H1 (cell line): ENCODE measurements at regions not wholly inside any gene's neighbourhood (a gene's known extent, or its start where the extent isn't known, plus 50 kb on each side); places are given as distances from the start of the nearest gene placed in this dataset.

ENCODE experiments used
- CTCF ChIA-PET: fragments of 300-600 bp; sonication (Branson Sonifier 250); formaldehyde crosslinking; loops from one replicate; lab custom pipeline; 2021; ENCODE audit not compliant: partially characterized antibody; lab: Charles Lee
- POLR2A ChIA-PET: fragments of 300-600 bp; sonication (Branson Sonifier 250); formaldehyde crosslinking; loops from one replicate; lab custom pipeline; 2021; ENCODE audit warnings: inconsistent platforms; ENCODE audit not compliant: partially characterized antibody; lab: Charles Lee
- DNase-seq, 2 experiments: peaks; one replicate each; pipeline versions ENCODE4 v3.0.0 to v3.0.0-alpha.2; 2010 to 2022; ENCODE audit warnings: low spot score in 2 of 2, low read depth in 1 of 2, mixed read lengths in 1 of 2
- FAIRE-seq: peaks from 2 replicates; lab custom pipeline; 2011; peaks lifted over from hg19 to GRCh38; lab: Jason Lieb, UNC
- H2AFZ ChIP-seq: 2 replicates; pipeline ENCODE4 v1.8.1; 2012; ENCODE audit warnings: low read length, inconsistent platforms
- H2AK5ac ChIP-seq: 2 replicates; pipeline ENCODE4 v1.6.1; 2013; ENCODE audit warnings: low read depth, low read length
- H2BK120ac ChIP-seq: replicated peaks from 2 replicates; pipeline ENCODE3; 2013; ENCODE audit warnings: low read depth, low read length, inconsistent platforms
- H2BK12ac ChIP-seq: 2 replicates; pipeline ENCODE4 v1.6.1; 2013; ENCODE audit warnings: low read depth, low read length
- H2BK15ac ChIP-seq: 2 replicates; pipeline ENCODE4 v1.6.1; 2013; ENCODE audit warnings: low read length
- H2BK20ac ChIP-seq: 2 replicates; pipeline ENCODE4 v1.6.1; 2013; ENCODE audit warnings: low read length
- H2BK5ac ChIP-seq: 2 replicates; pipeline ENCODE4 v1.6.1; 2013; ENCODE audit warnings: low read depth, low read length
- H3K14ac ChIP-seq: 2 replicates; pipeline ENCODE4 v1.6.1; 2013; ENCODE audit warnings: inconsistent platforms; ENCODE audit not compliant: insufficient read length
- H3K18ac ChIP-seq: 2 replicates; pipeline ENCODE4 v1.6.1; 2013; ENCODE audit warnings: low read length; ENCODE audit errors: extremely low read depth
- H3K23ac ChIP-seq: 2 replicates; pipeline ENCODE4 v1.6.1; 2013; ENCODE audit warnings: inconsistent platforms; ENCODE audit not compliant: insufficient read length
- H3K23me2 ChIP-seq: 2 replicates; pipeline ENCODE4 v1.6.1; 2013; ENCODE audit warnings: low read depth, low read length
- H3K27ac ChIP-seq: 2 replicates; pipeline ENCODE4 v1.6.1; 2011; ENCODE audit warnings: low read depth, low read length, inconsistent platforms
- H3K27me3 ChIP-seq, 4 experiments: replicated peaks in 1 of 4; 1 replicate in 1 of 4; 2 replicates in 3 of 4; pipeline versions ENCODE4 v1.6.1 to v1.8.1; 2011 to 2013; ENCODE audit warnings: low read length in 3 of 4, mild to moderate bottlenecking in 3 of 4, inconsistent platforms in 2 of 4, mixed read lengths in 2 of 4, moderate library complexity in 1 of 4; ENCODE audit not compliant: control insufficient read depth in 3 of 4, insufficient read depth in 3 of 4; ENCODE audit errors: extremely low read depth in 1 of 4
- H3K36me3 ChIP-seq, 4 experiments: 2 replicates each; pipeline versions ENCODE4 v1.6.1 to v1.8.1; 2011 to 2013; ENCODE audit warnings: mild to moderate bottlenecking in 4 of 4, low read length in 3 of 4, moderate library complexity in 2 of 4, control low read depth in 1 of 4, inconsistent platforms in 1 of 4; ENCODE audit not compliant: insufficient read depth in 4 of 4, control insufficient read depth in 2 of 4
- H3K4ac ChIP-seq: replicated peaks from 2 replicates; pipeline ENCODE3; 2013; ENCODE audit warnings: low read length, low read depth, mixed read lengths, inconsistent platforms; ENCODE audit not compliant: insufficient read length
- H3K4me1 ChIP-seq, 4 experiments: replicated peaks in 1 of 4; 1 replicate in 1 of 4; 2 replicates in 3 of 4; pipeline versions ENCODE4 v1.6.1 to v1.8.1; 2011 to 2013; ENCODE audit warnings: low read length in 3 of 4, inconsistent platforms in 2 of 4, mixed read lengths in 1 of 4; ENCODE audit not compliant: insufficient read depth in 4 of 4, control insufficient read depth in 3 of 4
- H3K4me2 ChIP-seq, 2 experiments: 2 replicates each; pipeline versions ENCODE4 v1.6.1 to v1.8.1; 2011 to 2013; ENCODE audit warnings: low read depth in 2 of 2, low read length in 2 of 2, control low read depth in 1 of 2, inconsistent platforms in 1 of 2, mild to moderate bottlenecking in 1 of 2; ENCODE audit not compliant: insufficient read depth in 1 of 2
- H3K4me3 ChIP-seq, 4 experiments: fragments of 200-600, 300-600 bp in 1 of 4; sonication (generic), shearing (Covaris generic), sonication (Bioruptor Twin) in 1 of 4; 2 replicates each; pipeline versions ENCODE4 v1.5.1 to v1.8.1; 2011 to 2016; ENCODE audit warnings: low read length in 4 of 4, low read depth in 3 of 4, control low read depth in 2 of 4, inconsistent platforms in 2 of 4, mild to moderate bottlenecking in 2 of 4, mixed read lengths in 1 of 4, moderate library complexity in 1 of 4; ENCODE audit not compliant: insufficient read depth in 2 of 4; ENCODE audit errors: extremely low read depth in 1 of 4
- H3K56ac ChIP-seq: replicated peaks from 2 replicates; pipeline ENCODE3; 2013; ENCODE audit warnings: low read depth, mild to moderate bottlenecking, mixed read lengths, low read length, inconsistent platforms; ENCODE audit not compliant: insufficient read length
- H3K79me1 ChIP-seq: 2 replicates; pipeline ENCODE4 v1.6.1; 2013; ENCODE audit warnings: low read depth, low read length, control low read depth
- H3K79me2 ChIP-seq, 2 experiments: 2 replicates each; pipeline versions ENCODE4 v1.6.1 to v1.8.1; 2012 to 2013; ENCODE audit warnings: low read length in 2 of 2, mild to moderate bottlenecking in 2 of 2, inconsistent platforms in 1 of 2; ENCODE audit not compliant: insufficient read depth in 2 of 2, control insufficient read depth in 1 of 2
- H3K9ac ChIP-seq, 4 experiments: replicated peaks in 1 of 4; 1 replicate in 1 of 4; 2 replicates in 3 of 4; pipeline versions ENCODE4 v1.6.1 to v1.8.1; 2011 to 2013; ENCODE audit warnings: low read depth in 3 of 4, low read length in 3 of 4, control low read depth in 2 of 4, mild to moderate bottlenecking in 2 of 4, moderate library complexity in 2 of 4, inconsistent platforms in 1 of 4; ENCODE audit errors: extremely low read depth in 1 of 4
- H3K9me3 ChIP-seq, 2 experiments: 2 replicates each; pipeline versions ENCODE4 v1.6.1 to v1.8.1; 2012 to 2013; ENCODE audit warnings: mild to moderate bottlenecking in 2 of 2, moderate library complexity in 2 of 2, control low read depth in 1 of 2, inconsistent platforms in 1 of 2, low read depth in 1 of 2, low read length in 1 of 2, mixed read lengths in 1 of 2; ENCODE audit not compliant: insufficient read depth in 2 of 2
- H4K20me1 ChIP-seq, 2 experiments: replicated peaks in 1 of 2; 2 replicates each; pipeline versions ENCODE3 to v1.8.1; 2011 to 2013; ENCODE audit warnings: inconsistent platforms in 2 of 2, low read length in 2 of 2, mild to moderate bottlenecking in 1 of 2; ENCODE audit not compliant: insufficient read depth in 2 of 2, control insufficient read depth in 1 of 2
- H4K5ac ChIP-seq: 2 replicates; pipeline ENCODE4 v1.6.1; 2013; ENCODE audit warnings: low read length, low read depth, mixed read lengths, inconsistent platforms; ENCODE audit not compliant: insufficient read length
- H4K8ac ChIP-seq: 2 replicates; pipeline ENCODE4 v1.8.0; 2013; ENCODE audit warnings: mild to moderate bottlenecking, moderate library complexity, low read length, inconsistent platforms; ENCODE audit not compliant: insufficient read depth; ENCODE audit errors: extremely low read depth
- H4K91ac ChIP-seq: replicated peaks from 2 replicates; pipeline ENCODE3; 2013; ENCODE audit warnings: low read length, mixed read lengths, inconsistent platforms; ENCODE audit not compliant: insufficient read length
- ASH2L ChIP-seq: fragments of 200-600, 300-600 bp; sonication (generic); IDR thresholded peaks from one replicate; pipeline ENCODE4 v1.7.1; 2017; ENCODE audit warnings: low read length
- BACH1 ChIP-seq: IDR thresholded peaks from 2 replicates; pipeline ENCODE4 v1.6.1; 2012; ENCODE audit warnings: low read length, improper control_type of control experiment
- CTBP2 ChIP-seq: IDR thresholded peaks from 2 replicates; pipeline ENCODE4 v1.7.0; 2011; ENCODE audit warnings: borderline replicate concordance, mild to moderate bottlenecking, moderate library complexity, mixed read lengths, low read length; ENCODE audit not compliant: insufficient read depth, insufficient read length
- KDM1A ChIP-seq: fragments of 200-600, 300-600 bp; sonication (generic); IDR thresholded peaks from 2 replicates; pipeline ENCODE4 v1.7.1; 2016; ENCODE audit warnings: mild to moderate bottlenecking, low read length, borderline replicate concordance
- PHF8 ChIP-seq: fragments of 200-600 bp; sonication (generic); conservative IDR thresholded peaks from 2 replicates; pipeline ENCODE4 v1.7.1; 2012; ENCODE audit warnings: low read depth, mild to moderate bottlenecking, inconsistent platforms, low read length, moderate library complexity
- POLR2A ChIP-seq, 2 experiments: IDR thresholded peaks; 1 replicate in 1 of 2; 2 replicates in 1 of 2; pipeline ENCODE4 v1.6.1; 2011; ENCODE audit warnings: low read depth in 2 of 2, low read length in 2 of 2, mild to moderate bottlenecking in 2 of 2; ENCODE audit errors: control extremely low read depth in 1 of 2
- RFX5 ChIP-seq: IDR thresholded peaks from 2 replicates; pipeline ENCODE4 v1.6.1; 2011; ENCODE audit warnings: low read depth, low read length, improper control_type of control experiment, borderline replicate concordance
- SAP30 ChIP-seq: fragments of 300-600 bp; sonication (generic); IDR thresholded peaks from 2 replicates; pipeline ENCODE4 v1.7.1; 2012; ENCODE audit warnings: low read length, moderate library complexity, mild to moderate bottlenecking, inconsistent platforms; ENCODE audit not compliant: insufficient read depth, insufficient replicate concordance
- SUZ12 ChIP-seq: fragments of 200-600 bp; sonication (generic); IDR thresholded peaks from 2 replicates; pipeline ENCODE4 v1.6.1; 2012; ENCODE audit warnings: mild to moderate bottlenecking, inconsistent platforms, low read length, moderate library complexity, mixed read lengths
- TAF7 ChIP-seq: optimal IDR thresholded peaks from 2 replicates; pipeline ENCODE3; 2011; ENCODE audit warnings: low read depth, mild to moderate bottlenecking, inconsistent platforms, low read length, moderate library complexity, borderline replicate concordance
- TCF12 ChIP-seq: IDR thresholded peaks from 2 replicates; pipeline ENCODE4 v1.6.1; 2011; ENCODE audit warnings: low read depth, mild to moderate bottlenecking, low read length
- TEAD4 ChIP-seq: IDR thresholded peaks from 2 replicates; pipeline ENCODE4 v1.6.1; 2012; ENCODE audit warnings: low read depth, low read length, inconsistent platforms, mixed read lengths
- WGBS, 2 experiments: shearing (Covaris generic) in 1 of 2; methylation state at CpG; one replicate each; pipeline versions ENCODE4 v1.1.6 to v1.1.7; 2013 to 2015; ENCODE audit warnings: low lambda C conversion rate in 2 of 2, mixed read lengths in 2 of 2, inconsistent platforms in 1 of 2, low coverage in 1 of 2, missing lambda C conversion rate in 1 of 2; ENCODE audit not compliant: insufficient replicate concordance in 2 of 2, insufficient coverage in 1 of 2, insufficient read length in 1 of 2; ENCODE audit errors: extremely low coverage in 1 of 2, missing lambda C conversion rate in 1 of 2; 5-methylcytosine and 5-hydroxymethylcytosine counted together
- TF ChIP-seq, protein P1 (sequence below), 3 experiments: IDR thresholded peaks; 1 replicate in 2 of 3; 2 replicates in 1 of 3; pipeline versions ENCODE4 v1.5.1 to v1.6.1; 2011; ENCODE audit warnings: low read length in 3 of 3, mild to moderate bottlenecking in 3 of 3, inconsistent platforms in 2 of 3, low read depth in 1 of 3, moderate library complexity in 1 of 3; ENCODE audit not compliant: insufficient read depth in 1 of 3; ENCODE audit errors: control extremely low read depth in 1 of 3

DNA sequence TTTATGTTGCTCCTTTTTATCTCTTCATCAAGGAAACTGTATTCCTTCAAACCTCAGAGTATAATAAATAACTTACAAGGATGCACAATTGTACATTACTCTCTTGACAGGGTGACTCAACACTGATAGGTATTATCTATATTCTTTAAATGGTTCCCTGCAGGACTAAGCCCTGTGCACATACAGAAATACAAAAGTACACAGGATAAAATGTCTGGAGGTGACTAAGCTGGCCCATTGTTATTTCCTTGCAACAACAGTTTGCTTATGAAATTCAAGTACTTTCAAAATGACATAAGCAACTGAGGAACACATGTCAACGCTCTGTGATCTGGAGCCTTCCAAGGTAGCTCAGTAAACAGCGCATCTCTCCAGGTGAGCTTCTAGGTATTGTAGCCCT lies 83.8 kb upstream of the RPL34 start:
- no peak overlapping the region for H3K4me3 ChIP-seq
- no peaks in the 10 kb centered on the region for H3K79me1 ChIP-seq
- H2BK20ac ChIP-seq = no peak overlapping the region
- H3K23me2 ChIP-seq = no peaks in the 10 kb centered on the region; the same call in 1 of the 2 replicates
- no peak for FAIRE-seq
- no peak overlapping the region for H4K5ac ChIP-seq
- no peak overlapping the region for H3K56ac ChIP-seq
- H3K18ac ChIP-seq = no peak overlapping the region
- no peak overlapping the region for H4K91ac ChIP-seq
- H4K8ac ChIP-seq = no peak overlapping the region
- no peaks in the 10 kb centered on the region for H3K4me1 ChIP-seq
- no peak overlapping the region for H2AFZ ChIP-seq
- no peaks in the 10 kb centered on the region for H3K79me2 ChIP-seq
- H2BK120ac ChIP-seq = no peak overlapping the region
- ChIA-PET POLR2A (no interaction called here), CTCF (no interaction called here)
- 91% methylated on average over 2 of the region's 2 CpGs; no CpG with 5 or more reads in 1 of the 2 experiments for WGBS, 2 experiments
- no peaks in the 10 kb centered on the region for H3K36me3 ChIP-seq
- no peak overlapping the region for H3K27ac ChIP-seq
- H4K20me1 ChIP-seq = no peaks in the 10 kb centered on the region
- no peak overlapping the region for H2BK15ac ChIP-seq
- no peak overlapping the region for H3K23ac ChIP-seq
- no peak overlapping the region for H3K14ac ChIP-seq
- no peak overlapping the region for H3K4ac ChIP-seq
- H3K4me2 ChIP-seq = no peak overlapping the region
- H2AK5ac ChIP-seq = no peak overlapping the region
- no peak overlapping the region for H3K9ac ChIP-seq
- DNase-seq = no peak
- H2BK5ac ChIP-seq = no peak overlapping the region
- H3K27me3 ChIP-seq = no peaks in the 10 kb centered on the region
- no peak overlapping the region for H2BK12ac ChIP-seq
- H3K9me3 ChIP-seq = no peaks in the 10 kb centered on the region
- TF ChIP-seq CTBP2 = no peak
- TF ChIP-seq SAP30 = no peak
- TF ChIP-seq TAF7 = no peak
- no peak for TF ChIP-seq TEAD4
- TF ChIP-seq PHF8 = no peak
- TF ChIP-seq ASH2L = no peak
- no peak for TF ChIP-seq RFX5
- no peak for TF ChIP-seq POLR2A (IDR thresholded peaks at IDR 0.05; ENCODE audit: control extremely low read depth in 1 of 2, low read depth in 2 of 2, low read length in 2 of 2)
- TF ChIP-seq KDM1A = no peak
- TF ChIP-seq BACH1 = no peak
- TF ChIP-seq TCF12 = no peak
- TF ChIP-seq, protein P1, sequence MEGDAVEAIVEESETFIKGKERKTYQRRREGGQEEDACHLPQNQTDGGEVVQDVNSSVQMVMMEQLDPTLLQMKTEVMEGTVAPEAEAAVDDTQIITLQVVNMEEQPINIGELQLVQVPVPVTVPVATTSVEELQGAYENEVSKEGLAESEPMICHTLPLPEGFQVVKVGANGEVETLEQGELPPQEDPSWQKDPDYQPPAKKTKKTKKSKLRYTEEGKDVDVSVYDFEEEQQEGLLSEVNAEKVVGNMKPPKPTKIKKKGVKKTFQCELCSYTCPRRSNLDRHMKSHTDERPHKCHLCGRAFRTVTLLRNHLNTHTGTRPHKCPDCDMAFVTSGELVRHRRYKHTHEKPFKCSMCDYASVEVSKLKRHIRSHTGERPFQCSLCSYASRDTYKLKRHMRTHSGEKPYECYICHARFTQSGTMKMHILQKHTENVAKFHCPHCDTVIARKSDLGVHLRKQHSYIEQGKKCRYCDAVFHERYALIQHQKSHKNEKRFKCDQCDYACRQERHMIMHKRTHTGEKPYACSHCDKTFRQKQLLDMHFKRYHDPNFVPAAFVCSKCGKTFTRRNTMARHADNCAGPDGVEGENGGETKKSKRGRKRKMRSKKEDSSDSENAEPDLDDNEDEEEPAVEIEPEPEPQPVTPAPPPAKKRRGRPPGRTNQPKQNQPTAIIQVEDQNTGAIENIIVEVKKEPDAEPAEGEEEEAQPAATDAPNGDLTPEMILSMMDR (IDR thresholded peaks at IDR 0.05; ENCODE audit: control extremely low read depth in 1 of 3, insufficient read depth in 1 of 3, low read depth in 1 of 3, low read length in 3 of 3) = no peak
- no peak for TF ChIP-seq SUZ12
